Panc1 (cell line): ENCODE measurements at regions not wholly inside any gene's neighbourhood (a gene's known extent, or its start where the extent isn't known, plus 50 kb on each side); places are given as distances from the start of the nearest gene placed in this dataset.

Experiments used
- ATAC-seq: fragments of 200-7000 bp; cut with Tn5 transposase; 2 replicates; pipeline ENCODE4 v1.9.1; 2020; ENCODE audit warnings: mild to moderate bottlenecking, moderate library complexity
- BruUV-seq: library from RNA; stranded (reverse); fragments of 400-500 nt; replicated peaks from 2 replicates; lab custom pipeline; 2021; lab: Mats Ljungman, UMichigan
- CTCF ChIA-PET: fragments of 300-600 bp; sonication (Branson Sonifier 250); formaldehyde crosslinking; loops from one replicate; lab custom pipeline; 2022; ENCODE audit warnings: antibody characterized with exemption; lab: Charles Lee
- POLR2A ChIA-PET: fragments of 300-600 bp; sonication (Branson Sonifier 250); formaldehyde crosslinking; loops from one replicate; lab custom pipeline; 2022; ENCODE audit warnings: antibody characterized with exemption; lab: Charles Lee
- DNase-seq: peaks from one replicate; pipeline ENCODE4 v3.0.0-alpha.2; 2010; ENCODE audit warnings: low read depth, low spot score
- H3K27ac ChIP-seq: 2 replicates; pipeline ENCODE4 v1.5.1; 2011; ENCODE audit warnings: mild to moderate bottlenecking, low read length, inconsistent platforms
- H3K27me3 ChIP-seq: fragments of 200-500 bp; sonication (Bioruptor generic); 2 replicates; pipeline ENCODE4 v1.6.0; 2014; ENCODE audit warnings: low read length, inconsistent platforms; ENCODE audit not compliant: control insufficient read depth, insufficient read depth
- H3K36me3 ChIP-seq: fragments of 200-500 bp; sonication (Bioruptor generic); 2 replicates; pipeline ENCODE4 v1.5.1; 2014; ENCODE audit warnings: inconsistent platforms, mild to moderate bottlenecking, low read length, moderate library complexity; ENCODE audit not compliant: control insufficient read depth, insufficient read depth
- H3K4me1 ChIP-seq: 2 replicates; pipeline ENCODE4 v1.5.1; 2011; ENCODE audit warnings: inconsistent platforms, mild to moderate bottlenecking, low read length, moderate library complexity; ENCODE audit not compliant: control insufficient read depth, insufficient read depth
- H3K4me3 ChIP-seq, 2 experiments: 2 replicates each; pipeline ENCODE4 v1.5.1; 2011 to 2012; ENCODE audit warnings: low read depth in 2 of 2, low read length in 2 of 2, mild to moderate bottlenecking in 2 of 2, inconsistent platforms in 1 of 2, moderate library complexity in 1 of 2
- H3K9me3 ChIP-seq: fragments of 200-500 bp; sonication (Bioruptor generic); 2 replicates; pipeline ENCODE4 v1.5.1; 2014; ENCODE audit warnings: low read depth, mild to moderate bottlenecking, inconsistent platforms, low read length, moderate library complexity; ENCODE audit not compliant: control insufficient read depth, insufficient read depth
- CTCF ChIP-seq: fragments of 450-650 bp; IDR thresholded peaks from 2 replicates; pipeline ENCODE4 v1.5.1; 2017; ENCODE audit warnings: mild to moderate bottlenecking
- POLR2AphosphoS5 ChIP-seq: IDR thresholded peaks from 2 replicates; pipeline ENCODE4 v1.6.1; 2012; ENCODE audit warnings: mild to moderate bottlenecking, low read depth, low read length, moderate library complexity
- REST ChIP-seq, 2 experiments: IDR thresholded peaks; 2 replicates each; pipeline ENCODE4 v1.6.1; 2011 to 2012; ENCODE audit warnings: low read depth in 2 of 2, control low read depth in 1 of 2, low read length in 1 of 2, mild to moderate bottlenecking in 1 of 2, moderate library complexity in 1 of 2; ENCODE audit not compliant: insufficient read depth in 1 of 2
- SIN3A ChIP-seq: IDR thresholded peaks from 2 replicates; pipeline ENCODE4 v1.6.1; 2012; ENCODE audit warnings: low read depth, mild to moderate bottlenecking, low read length, moderate library complexity, borderline replicate concordance; ENCODE audit not compliant: insufficient read depth
- TCF7L2 ChIP-seq: IDR thresholded peaks from 2 replicates; pipeline ENCODE4 v1.6.1; 2011; ENCODE audit warnings: mild to moderate bottlenecking, low read depth, low read length, inconsistent platforms
- in situ Hi-C: cut with HindIII; loops from 2 replicates; pipeline ENCODE4 v1.10.0; 2016; ENCODE audit warnings: low sequenced_read_pairs, low pct_unique_long_range_greater_than_20kb
- intact Hi-C: fragments of 100-400 bp; cut with micrococcal nuclease; formaldehyde crosslinking; loops from one replicate; pipeline ENCODE4 v1.10.0; 2022; ENCODE audit not compliant: unreplicated experiment

- BruUV-seq: no TSS peak
- intact Hi-C loops (no loop called here), in situ Hi-C loops (no loop called here)
- no peaks in the 10 kb centered on the region for H3K9me3 ChIP-seq
- ATAC-seq (no peak), DNase-seq (no peak)
- H3K4me3 ChIP-seq: no peak overlapping the region
- no peak overlapping the region for H3K27ac ChIP-seq
- no peaks in the 10 kb centered on the region for H3K4me1 ChIP-seq
- no peaks in the 10 kb centered on the region for H3K27me3 ChIP-seq
- TF ChIP-seq REST (IDR thresholded peaks at IDR 0.05; ENCODE audit: insufficient read depth in 1 of 2, low read depth in 2 of 2, low read length in 1 of 2): no peak
- TF ChIP-seq SIN3A: no peak
- TF ChIP-seq TCF7L2: no peak
- TF ChIP-seq CTCF: no peak
- no peak for TF ChIP-seq POLR2AphosphoS5
- POLR2A ChIA-PET: interaction anchor here (0.6 kb wide), 1 partner anchor 265 kb away, joined by 5 read pairs; no protein-coding TSS in a partner anchor
- no peaks in the 10 kb centered on the region for H3K36me3 ChIP-seq
- CTCF ChIA-PET: no interaction called here
These were observed 84.0 kb downstream of the CYB561 start for GRCh38 chr17:63362115-63362514.

- H3K4me1 ChIP-seq: no peaks in the 10 kb centered on the region
- CTCF ChIA-PET: no interaction called here
These were observed 81.7 kb downstream of the CYB561 start for GRCh38 chr17:63364387-63364786.

More at GRCh38 chr17:63364387-63364786, 81.7 kb downstream of the CYB561 start:
- no TSS peak for BruUV-seq
- TF ChIP-seq TCF7L2 (no peak), SIN3A (no peak), REST (IDR thresholded peaks at IDR 0.05; ENCODE audit: insufficient read depth in 1 of 2, low read depth in 2 of 2, low read length in 1 of 2) (no peak), CTCF (no peak), POLR2AphosphoS5 (no peak)
- no peak overlapping the region for H3K4me3 ChIP-seq
- POLR2A ChIA-PET: interaction anchor here (0.6 kb wide), 1 partner anchor 23 kb away, joined by 3 read pairs; no protein-coding TSS in a partner anchor
- no peaks in the 10 kb centered on the region for H3K36me3 ChIP-seq
- DNase-seq (no peak), ATAC-seq (no peak)
- intact Hi-C loops (no loop called here), in situ Hi-C loops (no loop called here)
- H3K27me3 ChIP-seq: no peaks in the 10 kb centered on the region
- no peak overlapping the region for H3K27ac ChIP-seq
- no peaks in the 10 kb centered on the region for H3K9me3 ChIP-seq
